Keratinocyte (primary cell): ENCODE measurements at regions not wholly inside any gene's neighbourhood (a gene's known extent, or its start where the extent isn't known, plus 50 kb on each side); places are given as distances from the start of the nearest gene placed in this dataset.

Experiments
- DNase-seq: peaks from one replicate; pipeline ENCODE4 v3.0.0-alpha.2; 2011; ENCODE audit warnings: low read depth, missing footprints, low spot score
- FAIRE-seq: peaks from 2 replicates; lab custom pipeline; 2011; peaks lifted over from hg19 to GRCh38; lab: Jason Lieb, UNC
- H2AFZ ChIP-seq: 2 replicates; pipeline ENCODE4 v1.6.0; 2012; ENCODE audit warnings: low read length, control low read depth, inconsistent platforms; ENCODE audit not compliant: control insufficient read depth
- H3K27ac ChIP-seq: 2 replicates; pipeline ENCODE4 v1.5.1; 2011; ENCODE audit warnings: low read length; ENCODE audit not compliant: control insufficient read depth, insufficient read depth
- H3K27me3 ChIP-seq: 3 replicates; pipeline ENCODE4 v1.6.0; 2011; ENCODE audit warnings: low read length; ENCODE audit not compliant: control insufficient read depth, insufficient read depth; ENCODE audit errors: extremely low read depth
- H3K36me3 ChIP-seq, 2 experiments: 2 replicates in 1 of 2; 3 replicates in 1 of 2; pipeline ENCODE4 v1.5.1; 2011; ENCODE audit warnings: low read length in 2 of 2, mild to moderate bottlenecking in 1 of 2; ENCODE audit not compliant: control insufficient read depth in 2 of 2, insufficient read depth in 2 of 2; ENCODE audit errors: extremely low read depth in 1 of 2
- H3K4me1 ChIP-seq: 3 replicates; pipeline ENCODE4 v1.5.1; 2011; ENCODE audit warnings: low read length; ENCODE audit not compliant: control insufficient read depth, insufficient read depth; ENCODE audit errors: extremely low read depth
- H3K4me2 ChIP-seq: 3 replicates; pipeline ENCODE4 v1.6.0; 2011; ENCODE audit warnings: low read depth, low read length; ENCODE audit not compliant: control insufficient read depth, insufficient read depth; ENCODE audit errors: extremely low read depth
- H3K4me3 ChIP-seq, 3 experiments: fragments of 200-600 bp in 1 of 3; sonication (generic) in 1 of 3; 2 replicates in 2 of 3; 3 replicates in 1 of 3; pipeline ENCODE4 v1.5.1; 2011 to 2016; ENCODE audit warnings: low read length in 3 of 3, mild to moderate bottlenecking in 3 of 3, control low read depth in 2 of 3, inconsistent platforms in 1 of 3, low read depth in 1 of 3, mixed read lengths in 1 of 3, mixed run types in 1 of 3, moderate library complexity in 1 of 3; ENCODE audit not compliant: control insufficient read depth in 2 of 3, insufficient read depth in 2 of 3; ENCODE audit errors: extremely low read depth in 1 of 3
- H3K79me2 ChIP-seq: 2 replicates; pipeline ENCODE4 v1.6.0; 2012; ENCODE audit warnings: low read length; ENCODE audit not compliant: control insufficient read depth, insufficient read depth
- H3K9ac ChIP-seq: 3 replicates; pipeline ENCODE4 v1.6.0; 2011; ENCODE audit warnings: low read length; ENCODE audit not compliant: control insufficient read depth, insufficient read depth; ENCODE audit errors: extremely low read depth
- H3K9me1 ChIP-seq: 3 replicates; pipeline ENCODE4 v1.6.0; 2011; ENCODE audit warnings: low read length; ENCODE audit not compliant: control insufficient read depth, insufficient read depth; ENCODE audit errors: extremely low read depth
- H3K9me3 ChIP-seq: 2 replicates; pipeline ENCODE4 v1.5.1; 2012; ENCODE audit warnings: low read depth, low read length; ENCODE audit not compliant: control insufficient read depth
- H4K20me1 ChIP-seq: 3 replicates; pipeline ENCODE4 v1.6.0; 2011; ENCODE audit warnings: low read length; ENCODE audit not compliant: control insufficient read depth, insufficient read depth; ENCODE audit errors: extremely low read depth
- CTCF ChIP-seq, 3 experiments: IDR thresholded peaks in 1 of 3; conservative IDR thresholded peaks in 1 of 3; optimal IDR thresholded peaks in 1 of 3; 2 replicates in 2 of 3; 3 replicates in 1 of 3; pipeline versions ENCODE3 to v1.5.1; 2011; ENCODE audit warnings: low read length in 3 of 3, mild to moderate bottlenecking in 3 of 3, moderate library complexity in 2 of 3, control low read depth in 1 of 3, inconsistent platforms in 1 of 3; ENCODE audit not compliant: insufficient read depth in 2 of 3; ENCODE audit errors: extremely low read depth in 1 of 3
- EZH2 ChIP-seq: IDR thresholded peaks from one replicate; pipeline ENCODE4 v1.6.1; 2012; ENCODE audit warnings: inconsistent platforms, mild to moderate bottlenecking, low read length, moderate library complexity
- dilution Hi-C: fragments of 300-500 bp; cut with MboI; formaldehyde crosslinking; loops from one replicate; pipeline ENCODE4 v1.7.0; 2020; ENCODE audit warnings: low sequenced_read_pairs; ENCODE audit not compliant: extremely low pct_ligation_motif_present

- dilution Hi-C loops: no loop called here
- Histone ChIP-seq H3K4me2 (no peak overlapping the region), H3K9me1 (no peaks in the 10 kb centered on the region), H3K4me1 (peaks cover 22% of the 10 kb centered on the region), H3K27me3 (no peaks in the 10 kb centered on the region), H3K4me3 (no peak overlapping the region), H4K20me1 (no peaks in the 10 kb centered on the region), H2AFZ (peak overlapping the region; percentile 29), H3K79me2 (no peaks in the 10 kb centered on the region), H3K27ac (no peak overlapping the region), H3K36me3 (no peaks in the 10 kb centered on the region), H3K9ac (no peak overlapping the region), H3K9me3 (no peaks in the 10 kb centered on the region)
- FAIRE-seq (no peak), DNase-seq (no peak)
- TF ChIP-seq EZH2 (no peak), CTCF (optimal IDR thresholded peaks at IDR 0.05 in 1 of 3, IDR thresholded peaks at IDR 0.05 in 1 of 3, conservative IDR thresholded peaks at IDR 0.05 in 1 of 3; ENCODE audit: extremely low read depth in 1 of 3, insufficient read depth in 2 of 3, low read length in 3 of 3) (peak in 1 of 3 experiments; percentile 51)
Observed at GRCh38 chr6:140538926-140539325, 1164.5 kb upstream of the CITED2 start.

- peaks cover 22% of the 10 kb centered on the region for H3K4me1 ChIP-seq
- no peaks in the 10 kb centered on the region for H3K27me3 ChIP-seq
- H2AFZ ChIP-seq: peak overlapping the region; percentile 68
- FAIRE-seq (peak; percentile 94), DNase-seq (peak; percentile 7)
- no peaks in the 10 kb centered on the region for H3K9me3 ChIP-seq
- H3K4me3 ChIP-seq: peak overlapping the region in 1 of 3 experiments; percentile 5
- no peak overlapping the region for H3K9ac ChIP-seq
- H4K20me1 ChIP-seq: no peaks in the 10 kb centered on the region
- no peaks in the 10 kb centered on the region for H3K36me3 ChIP-seq
- H3K9me1 ChIP-seq: no peaks in the 10 kb centered on the region
- H3K4me2 ChIP-seq: peak overlapping the region; percentile 58
- dilution Hi-C loops: no loop called here
- TF ChIP-seq EZH2 (no peak), CTCF (optimal IDR thresholded peaks at IDR 0.05 in 1 of 3, IDR thresholded peaks at IDR 0.05 in 1 of 3, conservative IDR thresholded peaks at IDR 0.05 in 1 of 3; ENCODE audit: extremely low read depth in 1 of 3, insufficient read depth in 2 of 3, low read length in 3 of 3) (no peak)
- H3K27ac ChIP-seq: no peak overlapping the region
- H3K79me2 ChIP-seq: no peaks in the 10 kb centered on the region
Observed at GRCh38 chr6:140537834-140538705, 1163.6 kb upstream of the CITED2 start.
